SK-N-SH treated with all-trans-retinoic acid at 6 μM for 48 hours (cell line): ENCODE measurements at regions not wholly inside any gene's neighbourhood (a gene's known extent, or its start where the extent isn't known, plus 50 kb on each side); places are given as distances from the start of the nearest gene placed in this dataset.

Experiments
- ATAC-seq: fragments of 200-7000 bp; cut with Tn5 transposase; 3 replicates; pipeline ENCODE4 v1.9.1; 2020; ENCODE audit warnings: mild to moderate bottlenecking, moderate library complexity
- ARNTL ChIP-seq: fragments of 450-650 bp; formaldehyde crosslinking; IDR thresholded peaks from 2 replicates; pipeline ENCODE4 v1.5.0; 2020; ENCODE audit warnings: low read depth, mild to moderate bottlenecking, moderate library complexity, borderline replicate concordance
- BACH2 ChIP-seq: fragments of 250-450 bp; sonication (Bioruptor Pico); IDR thresholded peaks from 2 replicates; pipeline ENCODE4 v1.9.0; 2021; ENCODE audit warnings: mild to moderate bottlenecking, borderline replicate concordance
- CSDC2 ChIP-seq: fragments of 250-450 bp; sonication (Bioruptor Pico); IDR thresholded peaks from 2 replicates; pipeline ENCODE4 v1.5.0; 2020; ENCODE audit warnings: mild to moderate bottlenecking, moderate library complexity
- ESRRG ChIP-seq: fragments of 250-450 bp; sonication (Bioruptor Pico); IDR thresholded peaks from 2 replicates; pipeline ENCODE4 v1.6.1; 2021; ENCODE audit warnings: mild to moderate bottlenecking
- GLIS3 ChIP-seq: fragments of 250-450 bp; sonication (Bioruptor Pico); IDR thresholded peaks from 2 replicates; pipeline ENCODE4 v1.5.0; 2020; ENCODE audit warnings: mild to moderate bottlenecking, moderate library complexity
- ISL1 ChIP-seq: fragments of 250-450 bp; sonication (Bioruptor Pico); IDR thresholded peaks from 2 replicates; pipeline ENCODE4 v2.1.2; 2022; ENCODE audit warnings: mild to moderate bottlenecking, moderate library complexity
- OSR1 ChIP-seq: fragments of 250-450 bp; sonication (Bioruptor Pico); IDR thresholded peaks from 2 replicates; pipeline ENCODE4 v1.8.0; 2022; ENCODE audit warnings: moderate library complexity, mild to moderate bottlenecking, inconsistent platforms
- PPARA ChIP-seq: fragments of 250-450 bp; sonication (Bioruptor Pico); IDR thresholded peaks from 2 replicates; pipeline ENCODE4 v1.5.0; 2020; ENCODE audit warnings: mild to moderate bottlenecking, borderline replicate concordance
- RARB ChIP-seq: fragments of 250-450 bp; sonication (Bioruptor Pico); IDR thresholded peaks from 2 replicates; pipeline ENCODE4 v1.8.0; 2021; ENCODE audit warnings: mild to moderate bottlenecking, moderate library complexity
- SNAI2 ChIP-seq: fragments of 250-450 bp; sonication (Bioruptor Pico); IDR thresholded peaks from 2 replicates; pipeline ENCODE4 v1.5.0; 2020; ENCODE audit warnings: mild to moderate bottlenecking, moderate library complexity
- TCF4 ChIP-seq: fragments of 250-450 bp; sonication (Bioruptor Pico); IDR thresholded peaks from 2 replicates; pipeline ENCODE4 v1.8.0; 2021; ENCODE audit warnings: mild to moderate bottlenecking, moderate library complexity, borderline replicate concordance
- TOX ChIP-seq: fragments of 250-450 bp; sonication (Bioruptor Pico); IDR thresholded peaks from 2 replicates; pipeline ENCODE4 v1.8.0; 2021; ENCODE audit warnings: mild to moderate bottlenecking, moderate library complexity, borderline replicate concordance
- ZC3H10 ChIP-seq: fragments of 250-450 bp; sonication (Bioruptor Pico); IDR thresholded peaks from 2 replicates; pipeline ENCODE4 v1.5.1; 2021; ENCODE audit warnings: mild to moderate bottlenecking, moderate library complexity
- ZFP3 ChIP-seq: fragments of 250-450 bp; sonication (Bioruptor Pico); IDR thresholded peaks from 2 replicates; pipeline ENCODE4 v1.5.0; 2020; ENCODE audit warnings: mild to moderate bottlenecking, moderate library complexity
- ZFP30 ChIP-seq: fragments of 450-650 bp; formaldehyde crosslinking; IDR thresholded peaks from 2 replicates; pipeline ENCODE4 v1.5.0; 2022; ENCODE audit warnings: mild to moderate bottlenecking, moderate library complexity
- ZNF565 ChIP-seq: fragments of 450-650 bp; formaldehyde crosslinking; conservative IDR thresholded peaks from 2 replicates; pipeline ENCODE4 v1.5.0; 2020; ENCODE audit warnings: low read depth, mild to moderate bottlenecking, moderate library complexity
- ZNF70 ChIP-seq: fragments of 450-650 bp; formaldehyde crosslinking; IDR thresholded peaks from 2 replicates; pipeline ENCODE4 v1.5.0; 2020; ENCODE audit warnings: mild to moderate bottlenecking, moderate library complexity
- TF ChIP-seq, protein P1 (sequence below): fragments of 250-450 bp; sonication (Bioruptor Pico); IDR thresholded peaks from 2 replicates; pipeline ENCODE4 v1.5.0; 2020; ENCODE audit warnings: mild to moderate bottlenecking, moderate library complexity
- TF ChIP-seq, protein P2 (sequence below): fragments of 250-450 bp; sonication (Bioruptor Pico); IDR thresholded peaks from 2 replicates; pipeline ENCODE4 v1.5.1; 2020; ENCODE audit warnings: low read depth, mild to moderate bottlenecking, moderate library complexity
- TF ChIP-seq, protein P3 (sequence below): fragments of 250-450 bp; sonication (Bioruptor Pico); IDR thresholded peaks from 2 replicates; pipeline ENCODE4 v1.8.0; 2021; ENCODE audit warnings: low read depth, mild to moderate bottlenecking, moderate library complexity, borderline replicate concordance
- TF ChIP-seq, protein P4 (sequence below): fragments of 250-450 bp; sonication (Bioruptor Pico); IDR thresholded peaks from 2 replicates; pipeline ENCODE4 v1.5.1; 2021; ENCODE audit warnings: mild to moderate bottlenecking, moderate library complexity

DNA sequence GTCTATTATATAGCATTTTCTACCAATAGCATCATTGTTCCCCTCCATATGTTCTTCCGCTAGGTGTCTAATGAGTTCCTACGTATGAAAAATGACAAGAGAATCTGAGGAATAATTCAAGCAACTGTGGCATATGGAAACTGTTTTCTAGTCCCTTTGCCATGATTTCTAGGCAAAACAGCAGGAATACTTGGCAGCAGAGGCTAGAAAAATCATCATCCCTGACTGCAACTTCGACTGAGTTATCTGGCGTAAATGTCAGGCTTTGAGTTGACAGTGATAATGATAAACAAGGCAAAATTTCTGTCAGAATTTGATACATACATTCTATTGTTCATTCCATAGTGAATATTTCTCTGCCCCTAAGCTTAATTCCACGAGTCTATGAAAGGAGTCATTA lies 572.8 kb upstream of the USP15 start:
- TF ChIP-seq ZFP3 (CRISPR knock-in tag) (no peak), ISL1 (CRISPR knock-in tag) (no peak)
- no peak for ATAC-seq

DNA sequence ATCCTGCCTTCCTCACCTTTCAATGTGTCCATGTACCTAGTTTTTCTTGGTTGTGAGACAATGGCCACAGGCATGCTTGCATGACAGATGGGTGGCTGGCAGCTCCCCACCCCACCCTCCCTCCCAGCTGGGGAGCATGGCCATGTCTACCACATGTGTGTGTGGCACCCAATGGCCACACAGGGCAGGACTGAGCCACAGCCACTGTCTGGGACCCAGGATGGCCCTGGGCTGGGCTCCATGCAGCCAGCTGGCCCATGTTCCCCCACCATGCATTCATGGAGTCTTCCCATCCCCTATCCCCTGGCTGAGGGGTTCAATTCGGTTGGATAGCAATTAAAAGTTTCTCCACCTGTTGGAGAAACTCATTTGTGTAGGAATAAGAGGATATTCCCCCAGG lies 566.0 kb upstream of the USP15 start:
- no peak for TF ChIP-seq TCF4 (CRISPR knock-in tag)
- TF ChIP-seq, protein P1, sequence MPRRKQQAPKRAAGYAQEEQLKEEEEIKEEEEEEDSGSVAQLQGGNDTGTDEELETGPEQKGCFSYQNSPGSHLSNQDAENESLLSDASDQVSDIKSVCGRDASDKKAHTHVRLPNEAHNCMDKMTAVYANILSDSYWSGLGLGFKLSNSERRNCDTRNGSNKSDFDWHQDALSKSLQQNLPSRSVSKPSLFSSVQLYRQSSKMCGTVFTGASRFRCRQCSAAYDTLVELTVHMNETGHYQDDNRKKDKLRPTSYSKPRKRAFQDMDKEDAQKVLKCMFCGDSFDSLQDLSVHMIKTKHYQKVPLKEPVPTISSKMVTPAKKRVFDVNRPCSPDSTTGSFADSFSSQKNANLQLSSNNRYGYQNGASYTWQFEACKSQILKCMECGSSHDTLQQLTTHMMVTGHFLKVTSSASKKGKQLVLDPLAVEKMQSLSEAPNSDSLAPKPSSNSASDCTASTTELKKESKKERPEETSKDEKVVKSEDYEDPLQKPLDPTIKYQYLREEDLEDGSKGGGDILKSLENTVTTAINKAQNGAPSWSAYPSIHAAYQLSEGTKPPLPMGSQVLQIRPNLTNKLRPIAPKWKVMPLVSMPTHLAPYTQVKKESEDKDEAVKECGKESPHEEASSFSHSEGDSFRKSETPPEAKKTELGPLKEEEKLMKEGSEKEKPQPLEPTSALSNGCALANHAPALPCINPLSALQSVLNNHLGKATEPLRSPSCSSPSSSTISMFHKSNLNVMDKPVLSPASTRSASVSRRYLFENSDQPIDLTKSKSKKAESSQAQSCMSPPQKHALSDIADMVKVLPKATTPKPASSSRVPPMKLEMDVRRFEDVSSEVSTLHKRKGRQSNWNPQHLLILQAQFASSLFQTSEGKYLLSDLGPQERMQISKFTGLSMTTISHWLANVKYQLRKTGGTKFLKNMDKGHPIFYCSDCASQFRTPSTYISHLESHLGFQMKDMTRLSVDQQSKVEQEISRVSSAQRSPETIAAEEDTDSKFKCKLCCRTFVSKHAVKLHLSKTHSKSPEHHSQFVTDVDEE = no peak
- ATAC-seq = no peak

DNA sequence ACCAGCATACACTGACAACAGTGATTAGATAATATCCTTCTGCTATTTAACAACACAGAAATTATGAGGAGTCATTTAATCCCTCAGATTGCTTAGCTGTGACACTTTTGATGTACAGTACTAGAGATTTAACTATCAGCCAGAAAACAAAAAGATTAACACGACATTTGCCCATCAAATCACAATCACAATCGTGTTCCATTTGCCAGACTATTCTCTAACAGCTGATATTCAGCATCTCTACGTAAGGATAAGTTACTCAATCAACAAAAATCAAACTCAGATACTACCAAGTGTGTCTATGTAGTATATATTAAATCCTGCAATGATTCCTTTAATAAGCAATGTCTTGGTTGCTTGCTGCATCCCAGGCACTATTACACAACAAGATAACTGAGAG lies 558.7 kb upstream of the USP15 start:
- no peak for TF ChIP-seq ZFP3 (CRISPR knock-in tag)
- TF ChIP-seq, all 23 proteins: peak for 0
- ATAC-seq = no peak

DNA sequence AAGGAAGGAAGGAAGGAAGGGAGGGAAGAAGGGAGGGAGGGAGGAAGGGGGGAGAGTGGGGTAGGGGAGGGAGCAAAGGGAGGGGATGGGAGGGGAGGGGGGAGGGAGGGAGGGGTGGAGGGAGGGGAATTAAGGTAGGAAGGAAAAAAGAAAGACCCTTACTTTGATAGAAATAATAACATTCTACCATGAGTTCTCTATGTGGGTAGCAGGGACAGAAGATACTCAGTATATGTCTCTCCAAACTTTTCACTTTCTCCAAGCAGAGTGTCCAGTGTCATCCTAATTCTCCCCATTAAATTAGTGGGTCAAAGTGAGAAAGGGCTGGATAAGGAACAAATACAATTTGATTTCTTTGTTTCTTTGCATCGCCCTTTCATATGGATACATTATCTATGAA lies 553.4 kb upstream of the USP15 start:
- ATAC-seq = no peak
- TF ChIP-seq BACH2 (CRISPR knock-in tag) (no peak), ZNF565 (CRISPR knock-in tag) (no peak), TCF4 (CRISPR knock-in tag) (no peak), ZC3H10 (CRISPR knock-in tag) (no peak), SNAI2 (CRISPR knock-in tag) (no peak), ZFP3 (CRISPR knock-in tag) (no peak), ARNTL (no peak), PPARA (CRISPR knock-in tag) (no peak), ZFP30 (no peak), ZNF70 (no peak)
- TF ChIP-seq, protein P2, sequence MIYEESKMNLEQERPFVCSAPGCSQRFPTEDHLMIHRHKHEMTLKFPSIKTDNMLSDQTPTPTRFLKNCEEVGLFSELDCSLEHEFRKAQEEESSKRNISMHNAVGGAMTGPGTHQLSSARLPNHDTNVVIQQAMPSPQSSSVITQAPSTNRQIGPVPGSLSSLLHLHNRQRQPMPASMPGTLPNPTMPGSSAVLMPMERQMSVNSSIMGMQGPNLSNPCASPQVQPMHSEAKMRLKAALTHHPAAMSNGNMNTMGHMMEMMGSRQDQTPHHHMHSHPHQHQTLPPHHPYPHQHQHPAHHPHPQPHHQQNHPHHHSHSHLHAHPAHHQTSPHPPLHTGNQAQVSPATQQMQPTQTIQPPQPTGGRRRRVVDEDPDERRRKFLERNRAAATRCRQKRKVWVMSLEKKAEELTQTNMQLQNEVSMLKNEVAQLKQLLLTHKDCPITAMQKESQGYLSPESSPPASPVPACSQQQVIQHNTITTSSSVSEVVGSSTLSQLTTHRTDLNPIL (CRISPR knock-in tag) = no peak
- TF ChIP-seq, protein P1 = no peak
- TF ChIP-seq, protein P3, sequence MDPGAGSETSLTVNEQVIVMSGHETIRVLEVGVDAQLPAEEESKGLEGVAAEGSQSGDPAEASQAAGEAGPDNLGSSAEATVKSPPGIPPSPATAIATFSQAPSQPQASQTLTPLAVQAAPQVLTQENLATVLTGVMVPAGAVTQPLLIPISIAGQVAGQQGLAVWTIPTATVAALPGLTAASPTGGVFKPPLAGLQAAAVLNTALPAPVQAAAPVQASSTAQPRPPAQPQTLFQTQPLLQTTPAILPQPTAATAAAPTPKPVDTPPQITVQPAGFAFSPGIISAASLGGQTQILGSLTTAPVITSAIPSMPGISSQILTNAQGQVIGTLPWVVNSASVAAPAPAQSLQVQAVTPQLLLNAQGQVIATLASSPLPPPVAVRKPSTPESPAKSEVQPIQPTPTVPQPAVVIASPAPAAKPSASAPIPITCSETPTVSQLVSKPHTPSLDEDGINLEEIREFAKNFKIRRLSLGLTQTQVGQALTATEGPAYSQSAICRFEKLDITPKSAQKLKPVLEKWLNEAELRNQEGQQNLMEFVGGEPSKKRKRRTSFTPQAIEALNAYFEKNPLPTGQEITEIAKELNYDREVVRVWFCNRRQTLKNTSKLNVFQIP (CRISPR knock-in tag) = no peak

DNA sequence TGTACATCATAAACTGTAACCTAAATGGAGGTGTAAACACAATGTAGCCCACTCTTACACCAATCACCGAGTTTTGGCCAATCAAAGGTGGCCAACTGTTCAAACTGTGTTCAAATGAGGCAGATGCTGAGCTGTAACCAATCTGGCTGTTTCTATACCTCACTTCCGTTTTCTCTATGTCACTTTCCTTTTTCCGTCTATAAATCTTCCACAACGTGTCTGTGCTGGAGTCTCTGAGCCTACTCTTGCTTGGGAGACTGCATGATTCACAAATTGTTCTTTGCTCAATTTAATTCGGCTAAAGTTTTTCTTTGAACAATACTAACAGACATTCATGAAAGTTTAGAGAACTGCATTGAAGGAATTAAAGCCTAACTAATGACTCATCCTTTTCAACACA lies 547.1 kb upstream of the USP15 start:
- TF ChIP-seq, protein P4, sequence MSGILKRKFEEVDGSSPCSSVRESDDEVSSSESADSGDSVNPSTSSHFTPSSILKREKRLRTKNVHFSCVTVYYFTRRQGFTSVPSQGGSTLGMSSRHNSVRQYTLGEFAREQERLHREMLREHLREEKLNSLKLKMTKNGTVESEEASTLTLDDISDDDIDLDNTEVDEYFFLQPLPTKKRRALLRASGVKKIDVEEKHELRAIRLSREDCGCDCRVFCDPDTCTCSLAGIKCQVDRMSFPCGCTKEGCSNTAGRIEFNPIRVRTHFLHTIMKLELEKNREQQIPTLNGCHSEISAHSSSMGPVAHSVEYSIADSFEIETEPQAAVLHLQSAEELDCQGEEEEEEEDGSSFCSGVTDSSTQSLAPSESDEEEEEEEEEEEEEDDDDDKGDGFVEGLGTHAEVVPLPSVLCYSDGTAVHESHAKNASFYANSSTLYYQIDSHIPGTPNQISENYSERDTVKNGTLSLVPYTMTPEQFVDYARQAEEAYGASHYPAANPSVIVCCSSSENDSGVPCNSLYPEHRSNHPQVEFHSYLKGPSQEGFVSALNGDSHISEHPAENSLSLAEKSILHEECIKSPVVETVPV (CRISPR knock-in tag) = no peak
- TF ChIP-seq, protein P1 = no peak
- TF ChIP-seq ZNF70 (no peak), CSDC2 (no peak), ZNF565 (CRISPR knock-in tag) (no peak), RARB (CRISPR knock-in tag) (no peak), TCF4 (CRISPR knock-in tag) (no peak), GLIS3 (no peak), ISL1 (CRISPR knock-in tag) (no peak), ZC3H10 (CRISPR knock-in tag) (no peak), TOX (CRISPR knock-in tag) (no peak), PPARA (CRISPR knock-in tag) (no peak), ZFP3 (CRISPR knock-in tag) (no peak), ESRRG (CRISPR knock-in tag) (no peak), ARNTL (no peak), BACH2 (CRISPR knock-in tag) (no peak), OSR1 (CRISPR knock-in tag) (no peak)
- no peak for ATAC-seq
